Muscle layer of duodenum (tissue), 2 donors: ENCODE measurements at regions not wholly inside any gene's neighbourhood (a gene's known extent, or its start where the extent isn't known, plus 50 kb on each side); places are given as distances from the start of the nearest gene placed in this dataset.
"Not testable (repeated sequence)": the region's sequence is repeated elsewhere in the genome, so short reads cannot be mapped to it uniquely, and the experiment has no call there.

Experiments used
- H3K27ac ChIP-seq: one replicate; pipeline ENCODE4 v1.7.0; 2013; ENCODE audit warnings: mild to moderate bottlenecking, low read length
- H3K27me3 ChIP-seq: one replicate; pipeline ENCODE4 v1.7.0; 2013; ENCODE audit warnings: low read depth, mild to moderate bottlenecking, control low read depth, low read length
- H3K36me3 ChIP-seq, 2 donors: one replicate each; pipeline ENCODE4 v1.7.0; 2013; ENCODE audit warnings: low read length in 2 of 2, control low read depth in 1 of 2, mild to moderate bottlenecking in 1 of 2; ENCODE audit not compliant: insufficient read depth in 2 of 2, control insufficient read depth in 1 of 2
- H3K4me1 ChIP-seq, 2 donors: one replicate each; pipeline ENCODE4 v1.7.0; 2013; ENCODE audit warnings: low read length in 2 of 2, mild to moderate bottlenecking in 2 of 2, control low read depth in 1 of 2, moderate library complexity in 1 of 2; ENCODE audit not compliant: insufficient read depth in 2 of 2, control insufficient read depth in 1 of 2
- H3K4me3 ChIP-seq, 2 donors: one replicate each; pipeline ENCODE4 v1.7.0; 2013; ENCODE audit warnings: low read length in 2 of 2, low read depth in 1 of 2, mild to moderate bottlenecking in 1 of 2
- H3K9me3 ChIP-seq, 2 donors: one replicate each; pipeline ENCODE4 v1.7.0; 2013; ENCODE audit warnings: low read length in 2 of 2, control low read depth in 1 of 2, mild to moderate bottlenecking in 1 of 2; ENCODE audit not compliant: control insufficient read depth in 1 of 2
- donor health status: healthy.

GRCh38 chr9:106456581-106456980 lies 406.4 kb upstream of the ZNF462 start:
- no peaks in the 10 kb centered on the region for H3K27me3 ChIP-seq

GRCh38 chr9:106467113-106467864 lies 395.7 kb upstream of the ZNF462 start:
- H3K4me3 ChIP-seq, result no peak overlapping the region
- H3K27me3 ChIP-seq, result no peaks in the 10 kb centered on the region
- no peaks in the 10 kb centered on the region for H3K4me1 ChIP-seq
- H3K36me3 ChIP-seq, result no peaks in the 10 kb centered on the region
- H3K27ac ChIP-seq, result no peak overlapping the region
- H3K9me3 ChIP-seq, result no peaks in the 10 kb centered on the region

More at GRCh38 chr9:106456581-106456980, 406.4 kb upstream of the ZNF462 start:
- Histone ChIP-seq H3K27ac (no peak overlapping the region), H3K4me3 (no peak overlapping the region), H3K4me1 (no peaks in the 10 kb centered on the region), H3K36me3 (no peaks in the 10 kb centered on the region), H3K9me3 (no peaks in the 10 kb centered on the region)

- Histone ChIP-seq H3K4me1 (no peaks in the 10 kb centered on the region), H3K9me3 (no peaks in the 10 kb centered on the region), H3K4me3 (no peak overlapping the region), H3K36me3 (no peaks in the 10 kb centered on the region), H3K27me3 (no peaks in the 10 kb centered on the region), H3K27ac (no peak overlapping the region)
Observed at GRCh38 chr9:106467865-106468164, 395.2 kb upstream of the ZNF462 start.

- Histone ChIP-seq H3K4me3 (no peak overlapping the region), H3K9me3 (peaks cover 0 to under 1% of the 10 kb centered on the region in 2 donors), H3K27me3 (no peaks in the 10 kb centered on the region), H3K4me1 (no peaks in the 10 kb centered on the region), H3K27ac (no peak overlapping the region), H3K36me3 (no peaks in the 10 kb centered on the region)
Observed at GRCh38 chr9:106468431-106468830, 394.5 kb upstream of the ZNF462 start.

- no peak overlapping the region for H3K27ac ChIP-seq
Observed at GRCh38 chr9:106478312-106478711, 384.7 kb upstream of the ZNF462 start.

GRCh38 chr9:106478727-106479126 lies 384.2 kb upstream of the ZNF462 start:
- Histone ChIP-seq H3K9me3 (peaks cover 0 to 5% of the 10 kb centered on the region in 2 donors), H3K36me3 (no peaks in the 10 kb centered on the region), H3K4me3 (no peak overlapping the region), H3K4me1 (no peaks in the 10 kb centered on the region), H3K27me3 (no peaks in the 10 kb centered on the region), H3K27ac (no peak overlapping the region)

More at GRCh38 chr9:106478312-106478711, 384.7 kb upstream of the ZNF462 start:
- Histone ChIP-seq H3K27me3 (no peaks in the 10 kb centered on the region), H3K4me3 (no peak overlapping the region), H3K9me3 (peaks cover 0 to 7% of the 10 kb centered on the region in 2 donors), H3K36me3 (no peaks in the 10 kb centered on the region), H3K4me1 (no peaks in the 10 kb centered on the region)

GRCh38 chr9:106479679-106480078 lies 383.3 kb upstream of the ZNF462 start:
- peaks cover 0 to 3% of the 10 kb centered on the region in 2 donors for H3K9me3 ChIP-seq
- no peaks in the 10 kb centered on the region for H3K27me3 ChIP-seq
- H3K36me3 ChIP-seq, result no peaks in the 10 kb centered on the region
- no peaks in the 10 kb centered on the region for H3K4me1 ChIP-seq
- H3K4me3 ChIP-seq, result no peak overlapping the region
- H3K27ac ChIP-seq, result no peak overlapping the region

- Histone ChIP-seq H3K4me3 (no peak overlapping the region), H3K27ac (no peak overlapping the region), H3K36me3 (no peaks in the 10 kb centered on the region), H3K4me1 (no peaks in the 10 kb centered on the region), H3K9me3 (no peaks in the 10 kb centered on the region), H3K27me3 (no peaks in the 10 kb centered on the region)
Observed at GRCh38 chr9:106481013-106481609, 381.9 kb upstream of the ZNF462 start.

- Histone ChIP-seq H3K36me3 (no peaks in the 10 kb centered on the region), H3K4me1 (no peaks in the 10 kb centered on the region), H3K27ac (no peak overlapping the region), H3K27me3 (no peaks in the 10 kb centered on the region), H3K9me3 (no peaks in the 10 kb centered on the region), H3K4me3 (no peak overlapping the region)
Observed at GRCh38 chr9:106482733-106483132, 380.2 kb upstream of the ZNF462 start.

- no peaks in the 10 kb centered on the region for H3K9me3 ChIP-seq
- H3K4me3 ChIP-seq, result no peak overlapping the region
- no peaks in the 10 kb centered on the region for H3K4me1 ChIP-seq
- no peaks in the 10 kb centered on the region for H3K27me3 ChIP-seq
- H3K36me3 ChIP-seq, result no peaks in the 10 kb centered on the region
- no peak overlapping the region for H3K27ac ChIP-seq
Observed at GRCh38 chr9:106486685-106487084, 376.3 kb upstream of the ZNF462 start.

- H3K9me3 ChIP-seq, result no peaks in the 10 kb centered on the region
- H3K27ac ChIP-seq, result no peak overlapping the region
- no peaks in the 10 kb centered on the region for H3K36me3 ChIP-seq
- no peak overlapping the region for H3K4me3 ChIP-seq
- H3K27me3 ChIP-seq, result no peaks in the 10 kb centered on the region
- H3K4me1 ChIP-seq, result no peaks in the 10 kb centered on the region
Observed at GRCh38 chr9:106487266-106487665, 375.7 kb upstream of the ZNF462 start.

GRCh38 chr9:106492126-106492525 lies 370.8 kb upstream of the ZNF462 start:
- not testable (repeated sequence) for H3K4me3 ChIP-seq, H3K4me1 ChIP-seq, H3K27ac ChIP-seq, H3K36me3 ChIP-seq, H3K27me3 ChIP-seq, H3K9me3 ChIP-seq
